GM06990 (cell line): ENCODE measurements at regions not wholly inside any gene's neighbourhood (a gene's known extent, or its start where the extent isn't known, plus 50 kb on each side); places are given as distances from the start of the nearest gene placed in this dataset.

ENCODE experiments used
- DNase-seq: peaks from one replicate; pipeline ENCODE4 v3.0.0-alpha.2; 2011; ENCODE audit not compliant: insufficient read length; ENCODE audit errors: extremely low read depth
- H3K27me3 ChIP-seq: replicated peaks from 2 replicates; pipeline ENCODE4 v1.6.0; 2011; ENCODE audit warnings: low read length; ENCODE audit not compliant: control insufficient read depth, insufficient read depth
- H3K36me3 ChIP-seq: 2 replicates; pipeline ENCODE4 v1.5.1; 2011; ENCODE audit warnings: low read length; ENCODE audit not compliant: control insufficient read depth, insufficient read depth
- H3K4me3 ChIP-seq: replicated peaks from 2 replicates; pipeline ENCODE4 v1.5.1; 2011; ENCODE audit warnings: low read depth, mild to moderate bottlenecking, control low read depth, low read length
- TF ChIP-seq, protein P1 (sequence below): IDR thresholded peaks from 2 replicates; pipeline ENCODE4 v1.5.1; 2011; ENCODE audit warnings: low read length, control low read depth, mild to moderate bottlenecking, inconsistent platforms; ENCODE audit not compliant: insufficient read depth, poor library complexity, severe bottlenecking

- no peaks in the 10 kb centered on the region for H3K27me3 ChIP-seq
- TF ChIP-seq, protein P1, sequence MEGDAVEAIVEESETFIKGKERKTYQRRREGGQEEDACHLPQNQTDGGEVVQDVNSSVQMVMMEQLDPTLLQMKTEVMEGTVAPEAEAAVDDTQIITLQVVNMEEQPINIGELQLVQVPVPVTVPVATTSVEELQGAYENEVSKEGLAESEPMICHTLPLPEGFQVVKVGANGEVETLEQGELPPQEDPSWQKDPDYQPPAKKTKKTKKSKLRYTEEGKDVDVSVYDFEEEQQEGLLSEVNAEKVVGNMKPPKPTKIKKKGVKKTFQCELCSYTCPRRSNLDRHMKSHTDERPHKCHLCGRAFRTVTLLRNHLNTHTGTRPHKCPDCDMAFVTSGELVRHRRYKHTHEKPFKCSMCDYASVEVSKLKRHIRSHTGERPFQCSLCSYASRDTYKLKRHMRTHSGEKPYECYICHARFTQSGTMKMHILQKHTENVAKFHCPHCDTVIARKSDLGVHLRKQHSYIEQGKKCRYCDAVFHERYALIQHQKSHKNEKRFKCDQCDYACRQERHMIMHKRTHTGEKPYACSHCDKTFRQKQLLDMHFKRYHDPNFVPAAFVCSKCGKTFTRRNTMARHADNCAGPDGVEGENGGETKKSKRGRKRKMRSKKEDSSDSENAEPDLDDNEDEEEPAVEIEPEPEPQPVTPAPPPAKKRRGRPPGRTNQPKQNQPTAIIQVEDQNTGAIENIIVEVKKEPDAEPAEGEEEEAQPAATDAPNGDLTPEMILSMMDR: no peak
- DNase-seq: no peak
- H3K4me3 ChIP-seq: no peak overlapping the region
- H3K36me3 ChIP-seq: no peaks in the 10 kb centered on the region
Measured at GRCh38 chr15:85307687-85308045, 72.7 kb upstream of the AKAP13 start.

- no peak overlapping the region for H3K4me3 ChIP-seq
- TF ChIP-seq, protein P1: no peak
- DNase-seq: no peak
- H3K27me3 ChIP-seq: no peaks in the 10 kb centered on the region
- H3K36me3 ChIP-seq: no peaks in the 10 kb centered on the region
Measured at GRCh38 chr15:85311647-85312046, 68.8 kb upstream of the AKAP13 start.

- no peaks in the 10 kb centered on the region for H3K27me3 ChIP-seq
- DNase-seq: peak; percentile 65
- H3K4me3 ChIP-seq: peak overlapping the region; percentile 55
- no peaks in the 10 kb centered on the region for H3K36me3 ChIP-seq
- TF ChIP-seq, protein P1: no peak
Measured at GRCh38 chr15:85312486-85312885, 67.9 kb upstream of the AKAP13 start.

- Histone ChIP-seq H3K36me3 (no peaks in the 10 kb centered on the region), H3K4me3 (peak overlapping the region; percentile 55), H3K27me3 (no peaks in the 10 kb centered on the region)
- no peak for DNase-seq
- TF ChIP-seq, protein P1: peak; percentile 38
Measured at GRCh38 chr15:85312929-85313331, 67.5 kb upstream of the AKAP13 start.

- DNase-seq: no peak
- H3K36me3 ChIP-seq: no peaks in the 10 kb centered on the region
- TF ChIP-seq, protein P1: no peak
- H3K4me3 ChIP-seq: peak overlapping the region; percentile 55
- no peaks in the 10 kb centered on the region for H3K27me3 ChIP-seq
Measured at GRCh38 chr15:85313339-85313738, 67.1 kb upstream of the AKAP13 start.

GRCh38 chr15:85314146-85314545 is 66.3 kb upstream of the AKAP13 start:
- no peak for DNase-seq
- TF ChIP-seq, protein P1: no peak
- Histone ChIP-seq H3K36me3 (no peaks in the 10 kb centered on the region), H3K4me3 (no peak overlapping the region), H3K27me3 (no peaks in the 10 kb centered on the region)
